H1 (cell line): ENCODE measurements at regions not wholly inside any gene's neighbourhood (a gene's known extent, or its start where the extent isn't known, plus 50 kb on each side); places are given as distances from the start of the nearest gene placed in this dataset.

Experiments
- CEBPB ChIP-seq: IDR thresholded peaks from 2 replicates; pipeline ENCODE4 v1.6.1; 2012; ENCODE audit warnings: low read depth, low read length
- CTCF ChIP-seq, 3 experiments: IDR thresholded peaks; 1 replicate in 2 of 3; 2 replicates in 1 of 3; pipeline versions ENCODE4 v1.5.1 to v1.6.1; 2011; ENCODE audit warnings: low read length in 3 of 3, mild to moderate bottlenecking in 3 of 3, inconsistent platforms in 2 of 3, low read depth in 1 of 3, moderate library complexity in 1 of 3; ENCODE audit not compliant: insufficient read depth in 1 of 3; ENCODE audit errors: control extremely low read depth in 1 of 3
- EP300 ChIP-seq, 2 experiments: IDR thresholded peaks; 1 replicate in 1 of 2; 2 replicates in 1 of 2; pipeline ENCODE4 v1.6.1; 2011 to 2012; ENCODE audit warnings: low read depth in 2 of 2, low read length in 2 of 2, mild to moderate bottlenecking in 2 of 2, borderline replicate concordance in 1 of 2, inconsistent platforms in 1 of 2, moderate library complexity in 1 of 2

- TF ChIP-seq CEBPB, result no peak
- no peak for TF ChIP-seq EP300 (IDR thresholded peaks at IDR 0.05; ENCODE audit: borderline replicate concordance in 1 of 2, low read depth in 2 of 2, low read length in 2 of 2)
- no peak for TF ChIP-seq CTCF (IDR thresholded peaks at IDR 0.05; ENCODE audit: control extremely low read depth in 1 of 3, insufficient read depth in 1 of 3, low read depth in 1 of 3, low read length in 3 of 3)
Measured at GRCh38 chrX:129239371-129239770, 283.9 kb downstream of the SMARCA1 start.
